OCI-LY3 (cell line): ENCODE measurements at regions not wholly inside any gene's neighbourhood (a gene's known extent, or its start where the extent isn't known, plus 50 kb on each side); places are given as distances from the start of the nearest gene placed in this dataset.

ENCODE experiments used
- EZH2phosphoT487 ChIP-seq: fragments of 200-600 bp; shearing (Covaris generic); IDR thresholded peaks from 2 replicates; pipeline ENCODE4 v1.6.1; 2018; ENCODE audit warnings: antibody characterized with exemption, mixed run types, low read depth
- TF ChIP-seq, protein P1 (sequence below): fragments of 200-600, 300-600 bp; sonication (generic); IDR thresholded peaks from 2 replicates; pipeline ENCODE4 v1.5.1; 2014; ENCODE audit warnings: antibody characterized with exemption, low read length, low read depth

DNA sequence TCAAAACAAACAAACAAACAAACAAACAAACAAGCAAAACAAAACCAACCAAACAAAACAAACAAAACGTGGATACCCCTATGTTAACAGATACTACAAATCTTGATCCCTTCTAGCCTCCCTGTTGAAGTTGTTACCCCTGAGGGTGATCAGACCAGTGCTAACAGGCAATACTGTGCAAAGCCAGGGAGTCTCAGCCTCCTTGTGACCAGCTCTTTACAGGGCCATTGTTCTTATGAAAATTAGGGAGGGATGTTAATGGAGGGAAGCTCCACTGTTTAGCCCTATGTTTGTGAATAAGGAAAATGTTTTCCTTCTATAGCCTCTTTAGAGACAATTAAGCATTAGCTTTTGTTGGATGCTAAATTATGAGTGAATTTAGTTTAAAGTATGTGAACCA, 1072.1 kb upstream of the WWC1 start:
- TF ChIP-seq, protein P1, sequence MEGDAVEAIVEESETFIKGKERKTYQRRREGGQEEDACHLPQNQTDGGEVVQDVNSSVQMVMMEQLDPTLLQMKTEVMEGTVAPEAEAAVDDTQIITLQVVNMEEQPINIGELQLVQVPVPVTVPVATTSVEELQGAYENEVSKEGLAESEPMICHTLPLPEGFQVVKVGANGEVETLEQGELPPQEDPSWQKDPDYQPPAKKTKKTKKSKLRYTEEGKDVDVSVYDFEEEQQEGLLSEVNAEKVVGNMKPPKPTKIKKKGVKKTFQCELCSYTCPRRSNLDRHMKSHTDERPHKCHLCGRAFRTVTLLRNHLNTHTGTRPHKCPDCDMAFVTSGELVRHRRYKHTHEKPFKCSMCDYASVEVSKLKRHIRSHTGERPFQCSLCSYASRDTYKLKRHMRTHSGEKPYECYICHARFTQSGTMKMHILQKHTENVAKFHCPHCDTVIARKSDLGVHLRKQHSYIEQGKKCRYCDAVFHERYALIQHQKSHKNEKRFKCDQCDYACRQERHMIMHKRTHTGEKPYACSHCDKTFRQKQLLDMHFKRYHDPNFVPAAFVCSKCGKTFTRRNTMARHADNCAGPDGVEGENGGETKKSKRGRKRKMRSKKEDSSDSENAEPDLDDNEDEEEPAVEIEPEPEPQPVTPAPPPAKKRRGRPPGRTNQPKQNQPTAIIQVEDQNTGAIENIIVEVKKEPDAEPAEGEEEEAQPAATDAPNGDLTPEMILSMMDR, result no peak
- TF ChIP-seq EZH2phosphoT487, result no peak
